ENCODE measurements at regions not wholly inside any gene's neighbourhood (a gene's known extent, or its start where the extent isn't known, plus 50 kb on each side); places are given as distances from the start of the nearest gene placed in this dataset.

DNA sequence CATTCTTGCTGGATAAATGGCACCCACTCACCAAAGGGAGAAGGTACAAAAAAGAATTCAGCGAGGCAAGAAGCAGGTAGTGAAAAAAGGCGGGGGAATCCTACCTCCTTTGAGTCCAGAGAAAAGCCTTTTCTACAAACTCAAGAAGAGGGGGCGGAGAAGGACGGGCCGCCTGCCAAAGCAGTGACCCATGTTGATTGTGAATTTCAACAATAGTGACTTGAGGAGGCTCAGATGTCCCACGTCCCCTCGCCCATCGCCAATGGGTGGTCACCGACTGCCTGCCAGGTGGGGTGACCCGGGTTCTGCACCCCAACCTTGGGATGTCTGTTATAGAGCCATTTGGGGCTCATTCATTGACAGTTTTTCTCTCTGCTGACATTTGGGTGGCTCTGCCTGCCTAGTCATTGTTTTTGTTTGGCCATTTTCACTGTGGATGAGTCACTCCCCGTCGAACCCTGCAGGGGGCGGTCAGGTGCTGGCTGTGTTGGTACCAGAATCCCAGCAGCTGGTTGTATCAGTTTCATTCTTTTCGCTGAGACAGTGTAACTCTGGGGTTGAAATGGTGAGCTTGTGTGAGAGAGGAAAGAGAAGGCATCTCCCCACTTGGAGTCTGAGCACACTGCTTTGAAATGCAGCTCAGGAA, 163.4 kb upstream of the NCAM1 start:
- intact Hi-C loops (cut with micrococcal nuclease; ENCODE audit: unreplicated experiment) (loop anchor here (2.0 to 10.0 kb wide), 3 partner anchors 317 to 573 kb away; partner anchors contain the start of gene PTS), in situ Hi-C loops (cut with HindIII; ENCODE audit: extremely low pct_ligation_motif_present, low pct_unique_long_range_greater_than_20kb) (no loop called here)
- H3K4me3 ChIP-seq (replicated peaks in 1 of 3; ENCODE audit: insufficient read depth in 1 of 3, low read depth in 2 of 3, low read length in 3 of 3): no peak overlapping the region
- H3K79me2 ChIP-seq (ENCODE audit: insufficient read depth, low read length): no peaks in the 10 kb centered on the region
- FAIRE-seq (no peak), DNase-seq (ENCODE audit: low spot score) (peak; percentile 3), ATAC-seq (peak; percentile 63)
- no TSS peak for BruUV-seq (replicated peaks)
- ChIA-PET POLR2A (no interaction called here), CTCF (ENCODE audit: low intra/inter-chr PET ratio, low total read pairs) (interaction anchor here (1.3 kb wide), 1 partner anchor 492 kb away, joined by 4 read pairs; no protein-coding TSS in a partner anchor)
- no peak overlapping the region for H2AFZ ChIP-seq (ENCODE audit: low read length)
- no peaks in the 10 kb centered on the region for H3K4me1 ChIP-seq (ENCODE audit: insufficient read depth, low read length)
- no peak overlapping the region for H3K4me2 ChIP-seq (ENCODE audit: low read depth, low read length)
- H3K9ac ChIP-seq (ENCODE audit: insufficient read depth, low read depth, low read length): no peak overlapping the region
- WGBS (ENCODE audit: low lambda C conversion rate): 37% methylated on average over 9 of the region's 14 CpGs
- no peaks in the 10 kb centered on the region for H3K27me3 ChIP-seq (ENCODE audit: control insufficient read depth in 1 of 2, insufficient read depth in 2 of 2, low read length in 2 of 2)
- H3K9me3 ChIP-seq (ENCODE audit: low read length): no peaks in the 10 kb centered on the region
- H3K27ac ChIP-seq (ENCODE audit: extremely low read length, insufficient read depth, low read length): no peak overlapping the region
- no peaks in the 10 kb centered on the region for H4K20me1 ChIP-seq (ENCODE audit: insufficient read depth, low read length)
- no peaks in the 10 kb centered on the region for H3K36me3 ChIP-seq (replicated peaks in 1 of 2; ENCODE audit: control insufficient read depth in 1 of 2, insufficient read depth in 2 of 2, low read length in 2 of 2)
- TF ChIP-seq, protein P1, sequence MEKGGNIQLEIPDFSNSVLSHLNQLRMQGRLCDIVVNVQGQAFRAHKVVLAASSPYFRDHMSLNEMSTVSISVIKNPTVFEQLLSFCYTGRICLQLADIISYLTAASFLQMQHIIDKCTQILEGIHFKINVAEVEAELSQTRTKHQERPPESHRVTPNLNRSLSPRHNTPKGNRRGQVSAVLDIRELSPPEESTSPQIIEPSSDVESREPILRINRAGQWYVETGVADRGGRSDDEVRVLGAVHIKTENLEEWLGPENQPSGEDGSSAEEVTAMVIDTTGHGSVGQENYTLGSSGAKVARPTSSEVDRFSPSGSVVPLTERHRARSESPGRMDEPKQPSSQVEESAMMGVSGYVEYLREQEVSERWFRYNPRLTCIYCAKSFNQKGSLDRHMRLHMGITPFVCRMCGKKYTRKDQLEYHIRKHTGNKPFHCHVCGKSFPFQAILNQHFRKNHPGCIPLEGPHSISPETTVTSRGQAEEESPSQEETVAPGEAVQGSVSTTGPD (CRISPR knock-in tag; IDR thresholded peaks at IDR 0.05): no peak
- TF ChIP-seq, protein P2, sequence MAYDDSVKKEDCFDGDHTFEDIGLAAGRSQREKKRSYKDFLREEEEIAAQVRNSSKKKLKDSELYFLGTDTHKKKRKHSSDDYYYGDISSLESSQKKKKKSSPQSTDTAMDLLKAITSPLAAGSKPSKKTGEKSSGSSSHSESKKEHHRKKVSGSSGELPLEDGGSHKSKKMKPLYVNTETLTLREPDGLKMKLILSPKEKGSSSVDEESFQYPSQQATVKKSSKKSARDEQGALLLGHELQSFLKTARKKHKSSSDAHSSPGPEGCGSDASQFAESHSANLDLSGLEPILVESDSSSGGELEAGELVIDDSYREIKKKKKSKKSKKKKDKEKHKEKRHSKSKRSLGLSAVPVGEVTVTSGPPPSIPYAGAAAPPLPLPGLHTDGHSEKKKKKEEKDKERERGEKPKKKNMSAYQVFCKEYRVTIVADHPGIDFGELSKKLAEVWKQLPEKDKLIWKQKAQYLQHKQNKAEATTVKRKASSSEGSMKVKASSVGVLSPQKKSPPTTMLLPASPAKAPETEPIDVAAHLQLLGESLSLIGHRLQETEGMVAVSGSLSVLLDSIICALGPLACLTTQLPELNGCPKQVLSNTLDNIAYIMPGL (CRISPR knock-in tag; IDR thresholded peaks at IDR 0.05; ENCODE audit: borderline replicate concordance in 1 of 2, low read depth in 1 of 2): no peak
- TF ChIP-seq FOSL2 (CRISPR knock-in tag; IDR thresholded peaks at IDR 0.05): peak; percentile 74
- TF ChIP-seq CC2D1A (CRISPR knock-in tag; IDR thresholded peaks at IDR 0.05): no peak
- no peak for TF ChIP-seq ZFP37 (CRISPR knock-in tag; IDR thresholded peaks at IDR 0.05; ENCODE audit: borderline replicate concordance)
- TF ChIP-seq, protein P3, sequence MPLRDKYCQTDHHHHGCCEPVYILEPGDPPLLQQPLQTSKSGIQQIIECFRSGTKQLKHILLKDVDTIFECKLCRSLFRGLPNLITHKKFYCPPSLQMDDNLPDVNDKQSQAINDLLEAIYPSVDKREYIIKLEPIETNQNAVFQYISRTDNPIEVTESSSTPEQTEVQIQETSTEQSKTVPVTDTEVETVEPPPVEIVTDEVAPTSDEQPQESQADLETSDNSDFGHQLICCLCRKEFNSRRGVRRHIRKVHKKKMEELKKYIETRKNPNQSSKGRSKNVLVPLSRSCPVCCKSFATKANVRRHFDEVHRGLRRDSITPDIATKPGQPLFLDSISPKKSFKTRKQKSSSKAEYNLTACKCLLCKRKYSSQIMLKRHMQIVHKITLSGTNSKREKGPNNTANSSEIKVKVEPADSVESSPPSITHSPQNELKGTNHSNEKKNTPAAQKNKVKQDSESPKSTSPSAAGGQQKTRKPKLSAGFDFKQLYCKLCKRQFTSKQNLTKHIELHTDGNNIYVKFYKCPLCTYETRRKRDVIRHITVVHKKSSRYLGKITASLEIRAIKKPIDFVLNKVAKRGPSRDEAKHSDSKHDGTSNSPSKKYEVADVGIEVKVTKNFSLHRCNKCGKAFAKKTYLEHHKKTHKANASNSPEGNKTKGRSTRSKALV (CRISPR knock-in tag; IDR thresholded peaks at IDR 0.05): no peak
- TF ChIP-seq ZFYVE20 (CRISPR knock-in tag; IDR thresholded peaks at IDR 0.05; ENCODE audit: borderline replicate concordance, low read depth): no peak
- TF ChIP-seq ESRRA (CRISPR knock-in tag; IDR thresholded peaks at IDR 0.05; ENCODE audit: low read depth): no peak
- no peak for TF ChIP-seq MLLT10 (CRISPR knock-in tag; IDR thresholded peaks at IDR 0.05)
- TF ChIP-seq RAD51 (IDR thresholded peaks at IDR 0.05; ENCODE audit: borderline replicate concordance): no peak
- TF ChIP-seq ZNF549 (CRISPR knock-in tag; IDR thresholded peaks at IDR 0.05): no peak
- 0 out of 2 replicates have a peak, but pooled peaks have one; percentile 30 for TF ChIP-seq HOXD1 (CRISPR knock-in tag; IDR thresholded peaks at IDR 0.05)
- TF ChIP-seq TEAD3 (CRISPR knock-in tag; optimal IDR thresholded peaks at IDR 0.05; ENCODE audit: borderline replicate concordance): no peak
- TF ChIP-seq HNRNPK (IDR thresholded peaks at IDR 0.05; ENCODE audit: low read depth, low read length, poor library complexity, severe bottlenecking): no peak
- peak; percentile 52 for TF ChIP-seq STAG1 (CRISPR knock-in tag; IDR thresholded peaks at IDR 0.05)
- TF ChIP-seq ZNF543 (CRISPR knock-in tag; IDR thresholded peaks at IDR 0.05): no peak

Measured in HepG2 (cell line).